Progenitor cell of endocrine pancreas (in vitro differentiated cells): ENCODE measurements at regions not wholly inside any gene's neighbourhood (a gene's known extent, or its start where the extent isn't known, plus 50 kb on each side); places are given as distances from the start of the nearest gene placed in this dataset.

ENCODE experiments used
- DNase-seq: peaks from one replicate; pipeline ENCODE4 v3.0.0; 2021; ENCODE audit warnings: low spot score; ENCODE audit not compliant: unreplicated experiment
- H3K27ac Mint-ChIP-seq: 2 replicates; pipeline ENCODE4 v1.8.0; 2021; ENCODE audit warnings: mild to moderate bottlenecking, moderate library complexity, mixed read lengths
- H3K27me3 Mint-ChIP-seq: 2 replicates; pipeline ENCODE4 v1.8.0; 2021; ENCODE audit warnings: mixed read lengths
- H3K36me3 Mint-ChIP-seq: 2 replicates; pipeline ENCODE4 v1.8.0; 2022; ENCODE audit warnings: mixed read lengths; ENCODE audit not compliant: insufficient read depth
- H3K4me1 Mint-ChIP-seq: 2 replicates; pipeline ENCODE4 v1.8.0; 2021; ENCODE audit warnings: low read depth, mixed read lengths
- H3K4me3 Mint-ChIP-seq: 2 replicates; pipeline ENCODE4 v1.8.0; 2021; ENCODE audit warnings: low read depth, mild to moderate bottlenecking, moderate library complexity, mixed read lengths
- H3K9me3 Mint-ChIP-seq: 2 replicates; pipeline ENCODE4 v1.8.0; 2021; ENCODE audit warnings: low read depth, mixed read lengths
- CTCF ChIP-seq: fragments of 200-600 bp; sonication (generic); IDR thresholded peaks from one replicate; pipeline ENCODE4 v1.5.0; 2021; ENCODE audit warnings: antibody characterized with exemption, mild to moderate bottlenecking; ENCODE audit not compliant: unreplicated experiment

GRCh38 chr2:103132536-103133217, 370.8 kb downstream of the TMEM182 start:
- H3K4me1 Mint-ChIP-seq, result no peaks in the 10 kb centered on the region
- H3K9me3 Mint-ChIP-seq, result peaks cover 10% of the 10 kb centered on the region
- H3K27me3 Mint-ChIP-seq, result no peaks in the 10 kb centered on the region
- no peak overlapping the region for H3K4me3 Mint-ChIP-seq
- H3K27ac Mint-ChIP-seq, result no peak overlapping the region
- no peak for TF ChIP-seq CTCF
- H3K36me3 Mint-ChIP-seq, result no peaks in the 10 kb centered on the region
- no peak for DNase-seq

GRCh38 chr2:103135679-103136078, 373.8 kb downstream of the TMEM182 start:
- Mint-ChIP-seq H3K9me3 (peaks cover 10% of the 10 kb centered on the region), H3K4me1 (peaks cover 2% of the 10 kb centered on the region), H3K27me3 (peaks cover 10% of the 10 kb centered on the region), H3K27ac (no peak overlapping the region), H3K4me3 (no peak overlapping the region), H3K36me3 (no peaks in the 10 kb centered on the region)
- no peak for TF ChIP-seq CTCF
- no peak for DNase-seq

GRCh38 chr2:103138123-103138901, 376.5 kb downstream of the TMEM182 start:
- no peak for TF ChIP-seq CTCF
- Mint-ChIP-seq H3K9me3 (peaks cover 15% of the 10 kb centered on the region), H3K4me3 (no peak overlapping the region), H3K4me1 (peaks cover 2% of the 10 kb centered on the region), H3K27ac (no peak overlapping the region), H3K27me3 (peaks cover 14% of the 10 kb centered on the region), H3K36me3 (no peaks in the 10 kb centered on the region)
- DNase-seq, result no peak

- no peaks in the 10 kb centered on the region for H3K36me3 Mint-ChIP-seq
- no peak for TF ChIP-seq CTCF
- no peak overlapping the region for H3K4me3 Mint-ChIP-seq
- peaks cover 2% of the 10 kb centered on the region for H3K4me1 Mint-ChIP-seq
- peaks cover 15% of the 10 kb centered on the region for H3K9me3 Mint-ChIP-seq
- H3K27ac Mint-ChIP-seq, result no peak overlapping the region
- peaks cover 14% of the 10 kb centered on the region for H3K27me3 Mint-ChIP-seq
- DNase-seq, result no peak
These were observed 377.9 kb downstream of the TMEM182 start for GRCh38 chr2:103139628-103140268.

- Mint-ChIP-seq H3K36me3 (no peaks in the 10 kb centered on the region), H3K27ac (no peak overlapping the region), H3K9me3 (peaks cover 6% of the 10 kb centered on the region), H3K27me3 (peaks cover 13% of the 10 kb centered on the region), H3K4me3 (no peak overlapping the region), H3K4me1 (no peaks in the 10 kb centered on the region)
- no peak for TF ChIP-seq CTCF
- DNase-seq, result no peak
These were observed 383.0 kb downstream of the TMEM182 start for GRCh38 chr2:103144837-103145236.
